WI38 (cell line): ENCODE measurements at regions not wholly inside any gene's neighbourhood (a gene's known extent, or its start where the extent isn't known, plus 50 kb on each side); places are given as distances from the start of the nearest gene placed in this dataset.
"Not testable (repeated sequence)": the region's sequence is repeated elsewhere in the genome, so short reads cannot be mapped to it uniquely, and the experiment has no call there.

Experiments used
- H3K4me3 ChIP-seq: 2 replicates; pipeline ENCODE4 v1.5.1; 2011; ENCODE audit warnings: low read depth, mild to moderate bottlenecking, control low read depth, low read length
- CTCF ChIP-seq: IDR thresholded peaks from 2 replicates; pipeline ENCODE4 v1.5.1; 2012; ENCODE audit warnings: low read depth, mild to moderate bottlenecking, control low read depth, low read length

GRCh38 chr1:157301477-157302198 lies 163.4 kb upstream of the ETV3 start:
- no peak for TF ChIP-seq CTCF

GRCh38 chr1:157294387-157295145 lies 156.4 kb upstream of the ETV3 start:
- H3K4me3 ChIP-seq, result not testable (repeated sequence)

More at GRCh38 chr1:157301477-157302198, 163.4 kb upstream of the ETV3 start:
- H3K4me3 ChIP-seq, result no peak overlapping the region

- TF ChIP-seq CTCF, result no peak
Observed at GRCh38 chr1:157292809-157293564, 154.8 kb upstream of the ETV3 start.

GRCh38 chr1:157292302-157292701 lies 154.1 kb upstream of the ETV3 start:
- no peak overlapping the region for H3K4me3 ChIP-seq
- TF ChIP-seq CTCF, result no peak

More at GRCh38 chr1:157292809-157293564, 154.8 kb upstream of the ETV3 start:
- H3K4me3 ChIP-seq, result no peak overlapping the region

GRCh38 chr1:157291083-157291482 lies 152.9 kb upstream of the ETV3 start:
- no peak for TF ChIP-seq CTCF
- no peak overlapping the region for H3K4me3 ChIP-seq

GRCh38 chr1:157289424-157290105 lies 151.4 kb upstream of the ETV3 start:
- H3K4me3 ChIP-seq, result no peak overlapping the region
- TF ChIP-seq CTCF, result no peak

- no peak for TF ChIP-seq CTCF
- H3K4me3 ChIP-seq, result no peak overlapping the region
Observed at GRCh38 chr1:157288996-157289395, 150.8 kb upstream of the ETV3 start.
